Urinary bladder (tissue), 3 donors: ENCODE measurements at regions not wholly inside any gene's neighbourhood (a gene's known extent, or its start where the extent isn't known, plus 50 kb on each side); places are given as distances from the start of the nearest gene placed in this dataset.

ENCODE experiments used
- DNase-seq: peaks from one replicate; pipeline ENCODE4 v3.0.0-alpha.2; 2015; ENCODE audit errors: extremely low spot score
- H3K27ac ChIP-seq: one replicate; pipeline ENCODE4 v1.5.1; 2013; ENCODE audit warnings: low read depth, mild to moderate bottlenecking, moderate library complexity
- H3K36me3 ChIP-seq: one replicate; pipeline ENCODE4 v1.6.1; 2013; ENCODE audit warnings: mild to moderate bottlenecking, moderate library complexity; ENCODE audit not compliant: insufficient read depth
- H3K4me1 ChIP-seq: one replicate; pipeline ENCODE4 v1.6.1; 2013; ENCODE audit warnings: mild to moderate bottlenecking, moderate library complexity; ENCODE audit not compliant: insufficient read depth
- H3K4me3 ChIP-seq: one replicate; pipeline ENCODE4 v1.5.1; 2013; ENCODE audit warnings: low read depth, low read length
- WGBS: extraction: QIAGEN DNeasy Blood & Tissue Kit; methylation state at CpG from one replicate; pipeline ENCODE4 v1.1.7; 2013; 5-methylcytosine and 5-hydroxymethylcytosine counted together
- donor health status: healthy with polysubstance abuse.
- donor health status: healthy.

- Histone ChIP-seq H3K4me3 (no peak overlapping the region), H3K27ac (no peak overlapping the region), H3K36me3 (no peaks in the 10 kb centered on the region), H3K4me1 (no peaks in the 10 kb centered on the region)
- no peak for DNase-seq
Observed at GRCh38 chr1:239170828-239171227, 215.5 kb upstream of the CHRM3 start.

DNA sequence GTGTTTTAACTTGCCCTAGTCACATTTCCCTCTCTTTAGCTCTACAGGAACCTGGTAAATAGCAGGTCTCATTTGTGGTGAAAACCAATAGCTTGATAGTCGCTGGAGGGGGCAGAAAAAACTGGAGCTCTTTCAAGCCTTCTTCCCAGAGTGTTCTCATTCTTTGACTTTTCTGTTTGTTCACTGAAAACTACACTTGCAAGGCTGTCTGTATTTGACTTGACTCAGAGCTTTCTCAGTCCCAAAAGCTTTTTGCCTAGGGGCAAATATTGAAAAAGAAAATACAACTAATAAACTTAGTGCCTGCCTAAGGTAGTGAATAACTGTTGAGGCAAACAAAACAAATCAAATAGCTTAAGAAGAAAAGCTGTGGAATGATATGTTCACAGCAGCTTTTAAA, 217.1 kb upstream of the CHRM3 start:
- no peak for DNase-seq
- 67% methylated on average over 1 of the region's 1 CpG for WGBS
- Histone ChIP-seq H3K4me1 (no peaks in the 10 kb centered on the region), H3K27ac (no peak overlapping the region), H3K36me3 (no peaks in the 10 kb centered on the region), H3K4me3 (no peak overlapping the region)

DNA sequence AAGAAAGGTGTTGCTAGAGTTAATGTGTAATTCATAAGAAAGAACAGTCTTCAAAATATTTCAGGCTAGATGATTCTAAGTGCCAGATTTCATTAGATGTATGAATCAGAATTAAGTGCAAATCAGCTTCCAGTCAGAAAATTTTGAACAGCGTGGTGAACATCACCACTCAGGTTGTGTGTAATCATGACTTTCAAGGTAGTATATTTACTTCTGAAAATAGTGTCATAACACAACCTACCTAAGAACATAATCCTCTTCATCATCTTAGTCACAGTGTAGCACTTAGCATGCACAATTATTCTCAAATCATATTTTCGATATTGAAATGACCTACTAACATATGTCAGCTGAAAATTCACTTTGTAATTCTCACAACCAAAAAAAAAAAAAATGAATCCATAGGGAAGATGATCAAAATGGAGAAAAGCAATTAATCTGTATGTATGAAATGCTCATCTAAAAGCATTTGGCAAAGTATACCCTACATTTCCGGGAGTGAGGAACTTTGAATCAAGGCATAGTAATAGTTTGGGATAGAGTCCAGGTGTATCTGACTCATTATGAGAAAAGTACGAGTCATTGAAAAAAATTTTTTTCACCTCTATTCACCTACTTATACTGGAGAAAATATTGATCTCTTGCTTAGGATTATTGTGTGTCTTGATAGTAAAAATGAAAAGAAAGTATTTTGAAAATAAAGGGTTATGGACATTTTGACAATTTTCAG, 221.8 kb upstream of the CHRM3 start:
- Histone ChIP-seq H3K4me3 (no peak overlapping the region), H3K4me1 (no peaks in the 10 kb centered on the region), H3K36me3 (no peaks in the 10 kb centered on the region), H3K27ac (no peak overlapping the region)
- DNase-seq, result no peak
- 94% methylated on average over 4 of the region's 4 CpGs for WGBS

DNA sequence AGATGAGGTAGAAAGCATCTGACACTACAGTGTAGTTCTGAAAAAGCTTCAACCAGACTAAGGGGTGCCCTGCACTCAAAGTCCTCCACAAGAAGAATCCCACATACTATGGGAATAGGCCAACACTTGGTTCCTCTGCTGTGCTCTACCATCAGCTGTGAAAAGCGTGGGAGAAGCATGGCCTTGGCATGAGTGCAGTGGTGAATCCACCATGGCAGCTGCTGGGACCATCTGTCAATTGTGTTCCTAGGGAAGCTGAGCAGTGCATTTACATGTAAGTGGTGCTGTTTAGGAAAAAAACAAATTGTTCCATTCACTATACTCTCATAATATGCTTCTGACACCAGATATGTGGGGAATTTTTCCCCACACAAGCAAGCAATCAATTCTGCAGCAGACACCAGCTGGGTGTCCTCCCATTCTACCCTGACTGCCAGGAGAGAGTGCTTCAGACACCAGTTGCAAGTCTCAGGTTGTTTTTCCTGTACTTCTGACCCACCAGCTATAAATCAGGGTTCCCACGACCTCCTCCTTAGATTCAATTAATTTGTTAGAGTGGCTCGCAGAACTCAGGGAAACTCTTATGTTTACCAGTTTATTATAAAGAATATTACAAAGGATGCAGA, 230.8 kb upstream of the CHRM3 start:
- WGBS, result 66% methylated on average over 3 of the region's 3 CpGs
- no peak for DNase-seq
- Histone ChIP-seq H3K27ac (no peak overlapping the region), H3K4me3 (no peak overlapping the region), H3K4me1 (no peaks in the 10 kb centered on the region), H3K36me3 (no peaks in the 10 kb centered on the region)

DNA sequence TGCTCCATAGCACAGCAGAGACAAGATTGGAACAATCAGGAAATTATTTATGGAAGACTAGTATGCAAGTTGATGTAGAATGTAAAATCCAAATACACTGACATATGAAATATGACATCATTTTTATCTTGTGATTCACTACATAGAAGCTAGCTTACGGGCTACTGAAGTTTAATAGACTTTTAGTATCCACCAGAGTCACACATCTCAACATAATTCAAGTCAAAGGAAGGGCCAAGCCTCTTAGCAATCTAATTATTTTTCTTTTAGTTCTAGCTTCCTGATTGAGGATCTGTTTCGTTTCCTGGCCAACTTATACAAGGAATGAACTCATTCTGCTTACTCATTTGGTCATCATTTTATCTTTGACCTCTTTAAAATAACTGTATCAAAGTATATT, 234.4 kb upstream of the CHRM3 start:
- Histone ChIP-seq H3K36me3 (no peaks in the 10 kb centered on the region), H3K4me1 (no peaks in the 10 kb centered on the region), H3K4me3 (no peak overlapping the region), H3K27ac (no peak overlapping the region)
- 74% methylated on average over 2 of the region's 2 CpGs for WGBS
- no peak for DNase-seq

DNA sequence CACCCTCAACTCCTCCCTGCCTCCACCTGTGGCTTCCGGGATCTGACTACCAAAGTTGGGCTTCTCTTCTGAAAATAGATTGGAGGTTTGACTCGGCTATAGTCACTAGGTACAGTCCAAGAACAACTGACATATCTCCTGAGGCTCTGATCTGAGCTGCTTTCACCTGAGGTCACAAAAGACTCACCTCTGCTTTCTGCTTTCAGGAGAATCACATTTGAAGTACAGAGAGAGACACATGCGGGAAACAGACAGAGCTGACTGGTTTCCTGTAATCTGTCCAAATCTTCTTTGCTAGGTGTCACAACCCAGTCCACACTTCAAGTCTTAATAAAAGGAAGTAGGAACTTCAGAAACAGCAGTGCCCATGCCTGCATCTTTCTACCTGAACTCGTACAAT, 245.4 kb upstream of the CHRM3 start:
- Histone ChIP-seq H3K27ac (no peak overlapping the region), H3K4me1 (no peaks in the 10 kb centered on the region), H3K4me3 (no peak overlapping the region), H3K36me3 (no peaks in the 10 kb centered on the region)
- no peak for DNase-seq
- 92% methylated on average over 4 of the region's 4 CpGs for WGBS

DNA sequence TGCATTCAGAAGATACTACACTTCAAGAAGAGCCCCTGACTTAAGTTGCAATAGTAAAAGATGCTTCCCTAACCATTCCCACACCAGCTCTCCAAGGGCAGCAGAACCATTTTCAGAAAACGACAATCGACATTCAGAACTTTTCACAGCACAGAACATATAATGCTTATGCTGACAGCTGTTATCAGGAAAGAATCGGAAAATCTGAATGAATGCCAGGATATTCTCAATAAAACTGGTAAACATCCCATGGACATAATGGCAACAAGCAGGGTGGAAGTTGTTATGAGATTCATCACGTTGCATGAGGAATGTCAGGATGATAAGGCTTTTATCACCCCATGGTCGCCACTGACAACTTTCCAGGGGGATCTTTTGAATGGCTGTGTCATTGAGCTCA, 246.6 kb upstream of the CHRM3 start:
- WGBS, result 44% methylated on average over 5 of the region's 5 CpGs
- no peak for DNase-seq
- no peak overlapping the region for H3K4me3 ChIP-seq
- H3K4me1 ChIP-seq, result no peaks in the 10 kb centered on the region
- no peak overlapping the region for H3K27ac ChIP-seq
- no peaks in the 10 kb centered on the region for H3K36me3 ChIP-seq

- 51% methylated on average over 3 of the region's 3 CpGs for WGBS
- no peak overlapping the region for H3K27ac ChIP-seq
- H3K4me1 ChIP-seq, result no peaks in the 10 kb centered on the region
- H3K4me3 ChIP-seq, result no peak overlapping the region
- DNase-seq, result no peak
- no peaks in the 10 kb centered on the region for H3K36me3 ChIP-seq
Observed at GRCh38 chr1:239128541-239128940, 257.8 kb upstream of the CHRM3 start.

DNA sequence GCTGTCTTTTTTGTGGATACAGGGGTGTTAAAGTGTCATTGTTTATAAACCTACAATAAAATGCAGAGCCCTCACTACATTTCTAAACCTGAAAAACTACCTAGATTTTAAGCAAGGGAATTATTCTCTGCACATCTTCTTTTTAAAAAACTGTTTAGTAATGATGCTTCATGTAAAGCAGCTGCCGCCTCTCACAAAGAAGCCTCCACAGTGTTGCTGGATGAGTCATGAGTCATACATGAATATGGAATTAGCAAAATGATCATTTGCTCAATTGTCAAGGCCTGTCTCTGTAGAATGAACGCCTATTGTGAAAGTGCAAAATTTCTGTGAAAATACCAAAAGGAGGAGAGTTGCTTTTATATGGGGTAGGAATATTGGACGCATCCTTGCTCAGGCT, 259.5 kb upstream of the CHRM3 start:
- H3K4me1 ChIP-seq, result no peaks in the 10 kb centered on the region
- H3K4me3 ChIP-seq, result no peak overlapping the region
- WGBS, result 82% methylated on average over 3 of the region's 3 CpGs
- H3K27ac ChIP-seq, result no peak overlapping the region
- H3K36me3 ChIP-seq, result no peaks in the 10 kb centered on the region
- DNase-seq, result no peak

- DNase-seq, result no peak
- H3K36me3 ChIP-seq, result no peaks in the 10 kb centered on the region
- no peak overlapping the region for H3K4me3 ChIP-seq
- no peak overlapping the region for H3K27ac ChIP-seq
- no peaks in the 10 kb centered on the region for H3K4me1 ChIP-seq
Observed at GRCh38 chr1:239125893-239126292, 260.5 kb upstream of the CHRM3 start.

GRCh38 chr1:239125027-239125426, 261.3 kb upstream of the CHRM3 start:
- Histone ChIP-seq H3K27ac (no peak overlapping the region), H3K4me3 (no peak overlapping the region), H3K36me3 (no peaks in the 10 kb centered on the region), H3K4me1 (no peaks in the 10 kb centered on the region)
- WGBS, result 57% methylated on average over 4 of the region's 4 CpGs
- DNase-seq, result no peak

- Histone ChIP-seq H3K36me3 (no peaks in the 10 kb centered on the region), H3K27ac (no peak overlapping the region), H3K4me3 (no peak overlapping the region), H3K4me1 (no peaks in the 10 kb centered on the region)
- no peak for DNase-seq
- 75% methylated on average over 4 of the region's 4 CpGs for WGBS
Observed at GRCh38 chr1:239123260-239123659, 263.1 kb upstream of the CHRM3 start.

DNA sequence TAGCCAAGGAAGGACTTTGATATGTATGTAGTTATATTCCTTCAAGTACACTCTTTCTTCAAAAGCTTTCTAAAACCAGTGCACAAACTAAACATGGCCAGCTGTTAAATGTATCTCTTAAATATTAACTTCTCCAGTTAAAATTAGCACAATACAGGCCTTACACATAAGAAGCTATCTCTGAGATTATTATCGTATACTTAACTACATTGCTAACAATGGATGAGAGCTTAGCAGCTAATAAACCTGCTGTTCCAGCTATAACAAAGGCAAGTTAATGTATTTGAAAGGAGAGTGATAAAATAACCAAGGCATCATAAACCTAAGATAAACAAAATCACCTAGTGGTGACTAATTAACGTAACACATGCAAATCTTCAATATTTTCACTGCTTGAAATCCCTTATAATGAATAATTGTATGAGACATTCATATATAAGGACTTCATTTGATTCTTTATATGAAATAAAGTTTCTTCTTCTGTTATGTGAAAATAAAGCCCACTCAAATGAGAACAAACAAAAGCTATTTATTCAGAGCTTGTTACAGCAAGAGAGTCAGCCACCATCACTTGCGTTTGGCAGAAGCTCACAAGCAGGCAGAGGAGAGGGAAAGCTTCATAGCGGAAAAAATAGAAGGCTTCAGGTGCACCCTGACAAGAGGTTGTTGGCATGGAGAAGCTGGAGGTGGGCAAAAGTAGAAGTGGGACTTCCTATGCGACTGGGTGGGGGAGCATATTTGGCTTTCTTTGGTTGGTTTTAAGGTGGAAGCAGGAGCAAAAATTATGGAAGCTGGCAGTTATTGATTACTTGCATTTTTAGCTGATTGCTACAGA, 274.1 kb upstream of the CHRM3 start:
- WGBS, result 64% methylated on average over 5 of the region's 5 CpGs
- DNase-seq, result no peak
- H3K4me1 ChIP-seq, result no peaks in the 10 kb centered on the region
- no peak overlapping the region for H3K27ac ChIP-seq
- no peak overlapping the region for H3K4me3 ChIP-seq
- H3K36me3 ChIP-seq, result no peaks in the 10 kb centered on the region

- Histone ChIP-seq H3K4me3 (no peak overlapping the region), H3K27ac (no peak overlapping the region), H3K4me1 (no peaks in the 10 kb centered on the region), H3K36me3 (no peaks in the 10 kb centered on the region)
- no peak for DNase-seq
- 86% methylated on average over 7 of the region's 7 CpGs for WGBS
Observed at GRCh38 chr1:239107676-239108075, 278.7 kb upstream of the CHRM3 start.
